ENCODE measurements at regions not wholly inside any gene's neighbourhood (a gene's known extent, or its start where the extent isn't known, plus 50 kb on each side); places are given as distances from the start of the nearest gene placed in this dataset.

DNA sequence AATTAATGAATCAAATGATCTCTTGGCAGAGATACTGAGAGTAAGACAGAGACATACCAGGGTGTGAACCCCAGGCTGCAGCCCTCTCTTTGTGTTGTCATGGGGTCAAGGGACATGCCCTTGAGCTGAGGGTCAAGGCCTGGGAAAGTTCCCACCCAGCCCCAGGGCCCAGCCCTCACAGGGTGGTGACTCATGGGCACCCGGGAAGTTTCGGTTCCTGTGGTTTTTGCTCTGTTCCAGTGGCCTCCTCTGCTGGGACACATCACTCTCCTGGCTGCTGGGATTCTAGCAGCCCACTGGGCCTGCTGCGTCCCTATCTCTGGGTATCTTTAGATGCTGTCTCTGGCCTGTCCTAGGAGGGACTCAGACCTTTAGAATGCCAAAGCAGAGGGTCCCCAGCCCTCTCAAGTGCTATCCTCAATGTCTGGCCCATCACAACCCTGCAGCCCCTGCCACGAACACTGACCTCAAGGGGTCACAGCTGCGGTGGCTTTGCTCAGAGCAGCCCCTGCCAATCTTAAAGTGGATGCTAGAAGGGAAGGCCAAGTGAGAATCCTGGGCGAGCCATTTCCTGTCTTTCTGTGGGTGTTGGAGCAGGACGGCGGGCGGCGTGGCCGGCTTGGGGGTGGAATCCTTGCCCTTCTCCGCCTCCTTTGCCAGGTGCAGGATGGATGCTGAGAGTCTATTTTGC, 148.4 kb upstream of the TLE3 start:
- Histone ChIP-seq H3K9me2 (ENCODE audit: insufficient read depth) (no peaks in the 10 kb centered on the region), H3K9me3 (ENCODE audit: control insufficient read depth in 1 of 2, insufficient read depth in 1 of 2, low read depth in 1 of 2, low read length in 2 of 2) (no peaks in the 10 kb centered on the region), H3K27ac (ENCODE audit: low read depth, low read length) (no peak overlapping the region; the same call in 1 of the 2 replicates), H2AFZ (ENCODE audit: low read depth, low read length, poor library complexity, severe bottlenecking) (no peak overlapping the region), H3K4me2 (ENCODE audit: low read length) (peak overlapping the region; percentile 64), H3K36me3 (ENCODE audit: control insufficient read depth in 1 of 2, insufficient read depth in 2 of 2, low read length in 2 of 2) (no peaks in the 10 kb centered on the region), H3K4me1 (ENCODE audit: control insufficient read depth in 1 of 2, insufficient read depth in 2 of 2, low read length in 2 of 2) (peaks cover 15 to 41% of the 10 kb centered on the region in 2 experiments), H3K4me3 (replicated peaks in 1 of 2; ENCODE audit: low read depth in 1 of 2, low read length in 2 of 2) (no peak overlapping the region), H3K9ac (ENCODE audit: low read length) (no peak overlapping the region), H4K20me1 (ENCODE audit: insufficient read depth) (no peaks in the 10 kb centered on the region), H3K79me2 (ENCODE audit: insufficient read depth, low read length) (no peaks in the 10 kb centered on the region), H3K27me3 (ENCODE audit: insufficient read depth, low read length) (no peaks in the 10 kb centered on the region)
- intact Hi-C loops (cut with micrococcal nuclease), result no loop called here
- ATAC-seq (peak; percentile 81), DNase-seq (ENCODE audit: low read depth, low spot score) (peak; percentile 35)
- RAD21 ChIA-PET (ENCODE audit: low non-redundant PET in 1 of 2, low total read pairs in 2 of 2, uncharacterized antibody in 2 of 2, unreplicated experiment in 2 of 2), result no interaction called here
- TF ChIP-seq, protein P1, sequence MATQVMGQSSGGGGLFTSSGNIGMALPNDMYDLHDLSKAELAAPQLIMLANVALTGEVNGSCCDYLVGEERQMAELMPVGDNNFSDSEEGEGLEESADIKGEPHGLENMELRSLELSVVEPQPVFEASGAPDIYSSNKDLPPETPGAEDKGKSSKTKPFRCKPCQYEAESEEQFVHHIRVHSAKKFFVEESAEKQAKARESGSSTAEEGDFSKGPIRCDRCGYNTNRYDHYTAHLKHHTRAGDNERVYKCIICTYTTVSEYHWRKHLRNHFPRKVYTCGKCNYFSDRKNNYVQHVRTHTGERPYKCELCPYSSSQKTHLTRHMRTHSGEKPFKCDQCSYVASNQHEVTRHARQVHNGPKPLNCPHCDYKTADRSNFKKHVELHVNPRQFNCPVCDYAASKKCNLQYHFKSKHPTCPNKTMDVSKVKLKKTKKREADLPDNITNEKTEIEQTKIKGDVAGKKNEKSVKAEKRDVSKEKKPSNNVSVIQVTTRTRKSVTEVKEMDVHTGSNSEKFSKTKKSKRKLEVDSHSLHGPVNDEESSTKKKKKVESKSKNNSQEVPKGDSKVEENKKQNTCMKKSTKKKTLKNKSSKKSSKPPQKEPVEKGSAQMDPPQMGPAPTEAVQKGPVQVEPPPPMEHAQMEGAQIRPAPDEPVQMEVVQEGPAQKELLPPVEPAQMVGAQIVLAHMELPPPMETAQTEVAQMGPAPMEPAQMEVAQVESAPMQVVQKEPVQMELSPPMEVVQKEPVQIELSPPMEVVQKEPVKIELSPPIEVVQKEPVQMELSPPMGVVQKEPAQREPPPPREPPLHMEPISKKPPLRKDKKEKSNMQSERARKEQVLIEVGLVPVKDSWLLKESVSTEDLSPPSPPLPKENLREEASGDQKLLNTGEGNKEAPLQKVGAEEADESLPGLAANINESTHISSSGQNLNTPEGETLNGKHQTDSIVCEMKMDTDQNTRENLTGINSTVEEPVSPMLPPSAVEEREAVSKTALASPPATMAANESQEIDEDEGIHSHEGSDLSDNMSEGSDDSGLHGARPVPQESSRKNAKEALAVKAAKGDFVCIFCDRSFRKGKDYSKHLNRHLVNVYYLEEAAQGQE (IDR thresholded peaks at IDR 0.05; ENCODE audit: low read depth), result no peak
- TF ChIP-seq, protein P2, sequence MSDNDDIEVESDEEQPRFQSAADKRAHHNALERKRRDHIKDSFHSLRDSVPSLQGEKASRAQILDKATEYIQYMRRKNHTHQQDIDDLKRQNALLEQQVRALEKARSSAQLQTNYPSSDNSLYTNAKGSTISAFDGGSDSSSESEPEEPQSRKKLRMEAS (IDR thresholded peaks at IDR 0.05), result no peak
- TF ChIP-seq CEBPB (IDR thresholded peaks at IDR 0.05; ENCODE audit: low read depth) (no peak), POLR2A (IDR thresholded peaks at IDR 0.05; ENCODE audit: borderline replicate concordance, extremely low read depth, insufficient read depth, insufficient read length) (no peak), FOSL1 (IDR thresholded peaks at IDR 0.05; ENCODE audit: low read depth) (peak; percentile 64), TCF7L2 (IDR thresholded peaks at IDR 0.05; ENCODE audit: borderline replicate concordance, extremely low read depth, insufficient read depth, insufficient read length) (no peak), POLR2AphosphoS5 (IDR thresholded peaks at IDR 0.05; ENCODE audit: low read depth, low read length) (0 out of 2 replicates have a peak, but pooled peaks have one; percentile 32), SRF (IDR thresholded peaks at IDR 0.05; ENCODE audit: low read depth) (no peak), ELF1 (IDR thresholded peaks at IDR 0.05; ENCODE audit: borderline replicate concordance, low read depth) (no peak), JUND (IDR thresholded peaks at IDR 0.05) (peak; percentile 70; the same call in 1 of the 2 replicates), SP1 (IDR thresholded peaks at IDR 0.05; ENCODE audit: low read depth) (peak; percentile 36; the same call in 1 of the 2 replicates), EZH2 (IDR thresholded peaks at IDR 0.05) (no peak), RAD21 (IDR thresholded peaks at IDR 0.05; ENCODE audit: low read depth) (peak; percentile 23; the same call in 1 of the 2 replicates)
- TF ChIP-seq, protein P3, sequence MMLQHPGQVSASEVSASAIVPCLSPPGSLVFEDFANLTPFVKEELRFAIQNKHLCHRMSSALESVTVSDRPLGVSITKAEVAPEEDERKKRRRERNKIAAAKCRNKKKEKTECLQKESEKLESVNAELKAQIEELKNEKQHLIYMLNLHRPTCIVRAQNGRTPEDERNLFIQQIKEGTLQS (IDR thresholded peaks at IDR 0.05), result no peak
- TF ChIP-seq, protein P4, sequence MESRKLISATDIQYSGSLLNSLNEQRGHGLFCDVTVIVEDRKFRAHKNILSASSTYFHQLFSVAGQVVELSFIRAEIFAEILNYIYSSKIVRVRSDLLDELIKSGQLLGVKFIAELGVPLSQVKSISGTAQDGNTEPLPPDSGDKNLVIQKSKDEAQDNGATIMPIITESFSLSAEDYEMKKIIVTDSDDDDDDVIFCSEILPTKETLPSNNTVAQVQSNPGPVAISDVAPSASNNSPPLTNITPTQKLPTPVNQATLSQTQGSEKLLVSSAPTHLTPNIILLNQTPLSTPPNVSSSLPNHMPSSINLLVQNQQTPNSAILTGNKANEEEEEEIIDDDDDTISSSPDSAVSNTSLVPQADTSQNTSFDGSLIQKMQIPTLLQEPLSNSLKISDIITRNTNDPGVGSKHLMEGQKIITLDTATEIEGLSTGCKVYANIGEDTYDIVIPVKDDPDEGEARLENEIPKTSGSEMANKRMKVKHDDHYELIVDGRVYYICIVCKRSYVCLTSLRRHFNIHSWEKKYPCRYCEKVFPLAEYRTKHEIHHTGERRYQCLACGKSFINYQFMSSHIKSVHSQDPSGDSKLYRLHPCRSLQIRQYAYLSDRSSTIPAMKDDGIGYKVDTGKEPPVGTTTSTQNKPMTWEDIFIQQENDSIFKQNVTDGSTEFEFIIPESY (IDR thresholded peaks at IDR 0.05; ENCODE audit: extremely low read depth, insufficient replicate concordance, low read length), result no peak
- POLR2A ChIA-PET, result no interaction called here
- CTCF ChIA-PET, result no interaction called here
- no TSS peak for BruUV-seq (replicated peaks)
